SW 1271 (cell line): ENCODE measurements at regions not wholly inside any gene's neighbourhood (a gene's known extent, or its start where the extent isn't known, plus 50 kb on each side); places are given as distances from the start of the nearest gene placed in this dataset.
"Not testable (repeated sequence)": the region's sequence is repeated elsewhere in the genome, so short reads cannot be mapped to it uniquely, and the experiment has no call there.

Source experiments
- DNase-seq, 2 experiments: peaks; one replicate each; lab custom pipeline; 2025; lab: John Stamatoyannopoulos, UW

- no peak for DNase-seq
Observed at GRCh38 chr5:36481454-36482120, 124.8 kb upstream of the SLC1A3 start.

- DNase-seq = no peak
Observed at GRCh38 chr5:36482812-36483211, 123.6 kb upstream of the SLC1A3 start.

- no peak for DNase-seq
Observed at GRCh38 chr5:36489505-36489904, 116.9 kb upstream of the SLC1A3 start.

GRCh38 chr5:36491856-36492255 lies 114.5 kb upstream of the SLC1A3 start:
- DNase-seq = no peak

GRCh38 chr5:36492984-36493654 lies 113.3 kb upstream of the SLC1A3 start:
- no peak for DNase-seq

- no peak for DNase-seq
Observed at GRCh38 chr5:36494028-36494427, 112.4 kb upstream of the SLC1A3 start.

- no peak for DNase-seq
Observed at GRCh38 chr5:36494841-36495601, 111.4 kb upstream of the SLC1A3 start.

GRCh38 chr5:36495611-36496010 lies 110.8 kb upstream of the SLC1A3 start:
- no peak for DNase-seq

- no peak for DNase-seq
Observed at GRCh38 chr5:36496471-36496870, 109.9 kb upstream of the SLC1A3 start.

GRCh38 chr5:36502608-36503007 lies 103.8 kb upstream of the SLC1A3 start:
- DNase-seq = peak; percentile 36 to 71

GRCh38 chr5:36505021-36505420 lies 101.4 kb upstream of the SLC1A3 start:
- no peak for DNase-seq

- peak; percentile 12 to 66 for DNase-seq
Observed at GRCh38 chr5:36507332-36507952, 99.0 kb upstream of the SLC1A3 start.

- DNase-seq = not testable (repeated sequence)
Observed at GRCh38 chr5:36508331-36508730, 98.1 kb upstream of the SLC1A3 start.

GRCh38 chr5:36513647-36514046 lies 92.8 kb upstream of the SLC1A3 start:
- DNase-seq = not testable (repeated sequence)

GRCh38 chr5:36519881-36520280 lies 86.5 kb upstream of the SLC1A3 start:
- DNase-seq = no peak

- no peak for DNase-seq
Observed at GRCh38 chr5:36521219-36521618, 85.2 kb upstream of the SLC1A3 start.

GRCh38 chr5:36521838-36522745 lies 84.3 kb upstream of the SLC1A3 start:
- DNase-seq = no peak

GRCh38 chr5:36522746-36523065 lies 83.7 kb upstream of the SLC1A3 start:
- no peak for DNase-seq

- no peak for DNase-seq
Observed at GRCh38 chr5:36523450-36523849, 83.0 kb upstream of the SLC1A3 start.

- no peak for DNase-seq
Observed at GRCh38 chr5:36523926-36524325, 82.5 kb upstream of the SLC1A3 start.

- no peak for DNase-seq
Observed at GRCh38 chr5:36526537-36526936, 79.9 kb upstream of the SLC1A3 start.

GRCh38 chr5:36528588-36528987 lies 77.8 kb upstream of the SLC1A3 start:
- no peak for DNase-seq
